Right lobe of liver (tissue), 4 donors: ENCODE measurements at regions not wholly inside any gene's neighbourhood (a gene's known extent, or its start where the extent isn't known, plus 50 kb on each side); places are given as distances from the start of the nearest gene placed in this dataset.

Experiments used
- POLR2A ChIP-seq: fragments of 450-650 bp; IDR thresholded peaks from one replicate; pipeline ENCODE4 v1.6.1; 2017; ENCODE audit warnings: antibody characterized with exemption, mild to moderate bottlenecking
- TF ChIP-seq, protein P1 (sequence below), 4 donors: fragments of 200-600 bp in 3 of 4; fragments of 450-650 bp in 1 of 4; IDR thresholded peaks; one replicate each; pipeline versions ENCODE4 v1.5.1 to v1.8.0; 2016 to 2022; ENCODE audit warnings: antibody characterized with exemption in 4 of 4, mild to moderate bottlenecking in 2 of 4
- donor health status: DM: no; HTN: no; CAD: no.
- donor health status: DM: no; HTN: no; CAD: no.
- donor health status: DM: no; HTN: yes; CAD: no.

DNA sequence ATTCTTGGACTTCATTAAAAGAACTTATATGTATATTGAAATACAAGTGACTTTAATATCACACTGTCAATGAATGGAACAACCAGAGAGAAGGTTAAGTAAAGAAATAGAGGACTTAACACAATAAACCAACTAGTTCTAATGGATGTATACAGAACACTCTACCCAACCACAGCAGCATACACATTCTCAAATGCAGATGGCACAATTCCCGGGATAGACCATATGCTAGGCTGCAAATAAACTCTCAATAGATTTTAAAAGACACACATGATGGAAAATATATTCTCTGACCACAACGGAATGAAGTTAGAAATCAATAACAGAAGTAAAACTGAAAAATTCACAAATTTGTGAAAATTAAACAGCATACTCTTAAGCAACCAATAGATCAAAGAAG is 214.3 kb upstream of the LINGO1 start:
- TF ChIP-seq, protein P1, sequence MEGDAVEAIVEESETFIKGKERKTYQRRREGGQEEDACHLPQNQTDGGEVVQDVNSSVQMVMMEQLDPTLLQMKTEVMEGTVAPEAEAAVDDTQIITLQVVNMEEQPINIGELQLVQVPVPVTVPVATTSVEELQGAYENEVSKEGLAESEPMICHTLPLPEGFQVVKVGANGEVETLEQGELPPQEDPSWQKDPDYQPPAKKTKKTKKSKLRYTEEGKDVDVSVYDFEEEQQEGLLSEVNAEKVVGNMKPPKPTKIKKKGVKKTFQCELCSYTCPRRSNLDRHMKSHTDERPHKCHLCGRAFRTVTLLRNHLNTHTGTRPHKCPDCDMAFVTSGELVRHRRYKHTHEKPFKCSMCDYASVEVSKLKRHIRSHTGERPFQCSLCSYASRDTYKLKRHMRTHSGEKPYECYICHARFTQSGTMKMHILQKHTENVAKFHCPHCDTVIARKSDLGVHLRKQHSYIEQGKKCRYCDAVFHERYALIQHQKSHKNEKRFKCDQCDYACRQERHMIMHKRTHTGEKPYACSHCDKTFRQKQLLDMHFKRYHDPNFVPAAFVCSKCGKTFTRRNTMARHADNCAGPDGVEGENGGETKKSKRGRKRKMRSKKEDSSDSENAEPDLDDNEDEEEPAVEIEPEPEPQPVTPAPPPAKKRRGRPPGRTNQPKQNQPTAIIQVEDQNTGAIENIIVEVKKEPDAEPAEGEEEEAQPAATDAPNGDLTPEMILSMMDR (IDR thresholded peaks at IDR 0.05): no peak
- no peak for TF ChIP-seq POLR2A
